ENCODE measurements at regions not wholly inside any gene's neighbourhood (a gene's known extent, or its start where the extent isn't known, plus 50 kb on each side); places are given as distances from the start of the nearest gene placed in this dataset.

DNA sequence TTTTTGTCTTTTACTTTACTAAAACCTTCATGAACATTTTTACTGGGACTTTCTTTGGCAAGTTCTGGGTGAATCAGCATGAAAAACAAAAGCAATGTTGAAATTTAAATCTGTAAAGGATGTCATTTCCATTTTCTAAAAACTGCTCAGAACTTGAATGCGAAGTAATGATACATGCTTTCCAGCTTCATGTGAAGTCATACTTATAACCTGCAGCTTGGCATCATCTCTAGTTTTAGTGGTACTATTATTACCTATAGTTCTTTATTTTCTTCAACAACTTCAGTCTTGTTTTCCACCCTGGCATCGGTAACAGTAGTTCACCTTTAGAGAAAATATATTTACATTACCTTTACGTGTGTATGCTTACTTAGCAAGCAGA, 421.4 kb upstream of the DIPK2B start:
- TF ChIP-seq NFKB2 (CRISPR knock-in tag; IDR thresholded peaks at IDR 0.05; ENCODE audit: borderline replicate concordance): no peak
- no peak for TF ChIP-seq ESRRA (CRISPR knock-in tag; IDR thresholded peaks at IDR 0.05; ENCODE audit: low read depth)
- TF ChIP-seq RARA (CRISPR knock-in tag; IDR thresholded peaks at IDR 0.05): no peak
- TF ChIP-seq ZNF563 (CRISPR knock-in tag; IDR thresholded peaks at IDR 0.05): no peak
- TF ChIP-seq, protein P1, sequence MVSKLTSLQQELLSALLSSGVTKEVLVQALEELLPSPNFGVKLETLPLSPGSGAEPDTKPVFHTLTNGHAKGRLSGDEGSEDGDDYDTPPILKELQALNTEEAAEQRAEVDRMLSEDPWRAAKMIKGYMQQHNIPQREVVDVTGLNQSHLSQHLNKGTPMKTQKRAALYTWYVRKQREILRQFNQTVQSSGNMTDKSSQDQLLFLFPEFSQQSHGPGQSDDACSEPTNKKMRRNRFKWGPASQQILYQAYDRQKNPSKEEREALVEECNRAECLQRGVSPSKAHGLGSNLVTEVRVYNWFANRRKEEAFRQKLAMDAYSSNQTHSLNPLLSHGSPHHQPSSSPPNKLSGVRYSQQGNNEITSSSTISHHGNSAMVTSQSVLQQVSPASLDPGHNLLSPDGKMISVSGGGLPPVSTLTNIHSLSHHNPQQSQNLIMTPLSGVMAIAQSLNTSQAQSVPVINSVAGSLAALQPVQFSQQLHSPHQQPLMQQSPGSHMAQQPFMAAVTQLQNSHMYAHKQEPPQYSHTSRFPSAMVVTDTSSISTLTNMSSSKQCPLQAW (CRISPR knock-in tag; IDR thresholded peaks at IDR 0.05): no peak
- TF ChIP-seq, protein P2, sequence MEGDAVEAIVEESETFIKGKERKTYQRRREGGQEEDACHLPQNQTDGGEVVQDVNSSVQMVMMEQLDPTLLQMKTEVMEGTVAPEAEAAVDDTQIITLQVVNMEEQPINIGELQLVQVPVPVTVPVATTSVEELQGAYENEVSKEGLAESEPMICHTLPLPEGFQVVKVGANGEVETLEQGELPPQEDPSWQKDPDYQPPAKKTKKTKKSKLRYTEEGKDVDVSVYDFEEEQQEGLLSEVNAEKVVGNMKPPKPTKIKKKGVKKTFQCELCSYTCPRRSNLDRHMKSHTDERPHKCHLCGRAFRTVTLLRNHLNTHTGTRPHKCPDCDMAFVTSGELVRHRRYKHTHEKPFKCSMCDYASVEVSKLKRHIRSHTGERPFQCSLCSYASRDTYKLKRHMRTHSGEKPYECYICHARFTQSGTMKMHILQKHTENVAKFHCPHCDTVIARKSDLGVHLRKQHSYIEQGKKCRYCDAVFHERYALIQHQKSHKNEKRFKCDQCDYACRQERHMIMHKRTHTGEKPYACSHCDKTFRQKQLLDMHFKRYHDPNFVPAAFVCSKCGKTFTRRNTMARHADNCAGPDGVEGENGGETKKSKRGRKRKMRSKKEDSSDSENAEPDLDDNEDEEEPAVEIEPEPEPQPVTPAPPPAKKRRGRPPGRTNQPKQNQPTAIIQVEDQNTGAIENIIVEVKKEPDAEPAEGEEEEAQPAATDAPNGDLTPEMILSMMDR (CRISPR knock-in tag; IDR thresholded peaks at IDR 0.05): no peak
- TF ChIP-seq, protein P3, sequence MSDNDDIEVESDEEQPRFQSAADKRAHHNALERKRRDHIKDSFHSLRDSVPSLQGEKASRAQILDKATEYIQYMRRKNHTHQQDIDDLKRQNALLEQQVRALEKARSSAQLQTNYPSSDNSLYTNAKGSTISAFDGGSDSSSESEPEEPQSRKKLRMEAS (IDR thresholded peaks at IDR 0.05): no peak
- TF ChIP-seq, protein P4, sequence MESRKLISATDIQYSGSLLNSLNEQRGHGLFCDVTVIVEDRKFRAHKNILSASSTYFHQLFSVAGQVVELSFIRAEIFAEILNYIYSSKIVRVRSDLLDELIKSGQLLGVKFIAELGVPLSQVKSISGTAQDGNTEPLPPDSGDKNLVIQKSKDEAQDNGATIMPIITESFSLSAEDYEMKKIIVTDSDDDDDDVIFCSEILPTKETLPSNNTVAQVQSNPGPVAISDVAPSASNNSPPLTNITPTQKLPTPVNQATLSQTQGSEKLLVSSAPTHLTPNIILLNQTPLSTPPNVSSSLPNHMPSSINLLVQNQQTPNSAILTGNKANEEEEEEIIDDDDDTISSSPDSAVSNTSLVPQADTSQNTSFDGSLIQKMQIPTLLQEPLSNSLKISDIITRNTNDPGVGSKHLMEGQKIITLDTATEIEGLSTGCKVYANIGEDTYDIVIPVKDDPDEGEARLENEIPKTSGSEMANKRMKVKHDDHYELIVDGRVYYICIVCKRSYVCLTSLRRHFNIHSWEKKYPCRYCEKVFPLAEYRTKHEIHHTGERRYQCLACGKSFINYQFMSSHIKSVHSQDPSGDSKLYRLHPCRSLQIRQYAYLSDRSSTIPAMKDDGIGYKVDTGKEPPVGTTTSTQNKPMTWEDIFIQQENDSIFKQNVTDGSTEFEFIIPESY (CRISPR knock-in tag; IDR thresholded peaks at IDR 0.05): no peak
